Umbilical cord (tissue), 1 donor: ENCODE measurements at regions not wholly inside any gene's neighbourhood (a gene's known extent, or its start where the extent isn't known, plus 50 kb on each side); places are given as distances from the start of the nearest gene placed in this dataset.
"Not testable (repeated sequence)": the region's sequence is repeated elsewhere in the genome, so short reads cannot be mapped to it uniquely, and the experiment has no call there.

Source experiments
- DNase-seq: peaks from one replicate; pipeline ENCODE4 v3.0.0-alpha.2; 2015; ENCODE audit warnings: low spot score

DNA sequence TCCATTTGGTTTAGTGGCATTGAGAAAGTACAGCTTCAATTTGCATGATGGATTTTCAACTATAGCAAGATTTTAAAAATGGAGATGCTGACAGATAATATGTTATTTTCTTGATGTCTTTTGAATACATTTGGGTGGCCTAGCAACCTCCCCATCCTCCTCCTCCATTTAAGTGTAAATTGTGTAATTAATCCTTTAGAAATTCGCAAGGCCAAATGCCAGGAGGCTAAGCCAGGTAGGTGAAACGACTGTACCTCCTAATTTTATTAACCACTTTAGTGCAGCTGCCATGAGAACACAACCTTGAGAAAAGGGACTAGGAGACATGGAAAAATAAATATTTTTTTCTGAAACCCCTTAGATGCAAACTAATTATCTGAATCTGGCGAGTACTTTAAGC, 248.8 kb downstream of the MRPS30 start:
- DNase-seq, result no peak

DNA sequence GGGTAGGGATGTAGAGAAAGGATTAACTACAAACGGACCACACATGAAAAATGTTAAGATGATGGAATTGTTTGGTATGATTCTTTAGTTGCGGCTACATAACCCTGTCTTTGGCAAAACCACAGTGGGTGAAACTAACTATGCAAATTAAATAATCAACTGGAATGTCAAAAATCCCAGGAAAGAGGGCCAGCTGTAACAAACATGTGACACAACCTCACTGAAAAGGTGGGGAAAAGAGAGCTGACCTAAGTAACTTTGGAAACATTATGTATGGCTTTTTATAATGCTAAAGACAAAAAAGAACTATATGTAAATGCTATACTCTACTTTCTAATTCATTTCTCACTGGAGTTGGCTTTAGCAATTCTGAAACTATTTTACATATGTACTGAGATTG, 252.0 kb downstream of the MRPS30 start:
- no peak for DNase-seq

DNA sequence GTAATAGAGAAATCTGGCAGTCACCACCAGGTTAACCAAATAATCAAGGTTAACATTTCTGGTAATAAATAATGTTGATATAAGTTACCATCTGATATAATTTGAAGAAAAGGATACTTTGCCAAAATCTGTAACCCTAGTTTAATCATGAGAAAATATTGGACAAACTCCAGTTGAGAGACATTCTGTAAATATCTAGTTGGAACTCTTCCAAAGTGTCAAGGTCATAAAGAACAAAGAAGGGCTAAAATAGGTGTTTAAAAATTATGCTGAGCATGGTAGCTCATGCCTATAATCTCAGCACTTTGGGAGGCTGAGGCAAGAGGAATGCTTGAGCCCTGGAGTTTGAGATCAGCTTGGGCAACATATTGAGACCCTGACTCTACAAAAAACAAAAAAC, 253.3 kb downstream of the MRPS30 start:
- DNase-seq, result no peak

DNA sequence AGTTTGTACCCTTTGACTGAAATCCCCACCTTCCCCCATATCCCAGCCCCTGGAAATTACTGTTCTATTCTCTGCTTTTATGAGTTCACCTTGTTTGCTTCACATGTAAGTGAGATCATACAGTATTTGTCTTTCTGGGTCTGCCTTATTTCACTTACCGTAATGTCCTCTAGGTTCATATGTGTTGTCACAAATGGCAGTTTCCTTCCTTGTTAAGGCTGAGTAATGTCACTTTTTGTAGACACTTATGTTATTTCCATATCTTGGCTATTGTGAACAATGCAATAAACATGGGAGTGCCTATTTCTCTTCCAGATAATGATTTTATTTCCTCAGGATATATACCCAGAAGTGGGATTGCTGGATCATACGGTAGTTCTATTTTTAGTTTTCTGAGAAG, 272.3 kb downstream of the MRPS30 start:
- no peak for DNase-seq

DNA sequence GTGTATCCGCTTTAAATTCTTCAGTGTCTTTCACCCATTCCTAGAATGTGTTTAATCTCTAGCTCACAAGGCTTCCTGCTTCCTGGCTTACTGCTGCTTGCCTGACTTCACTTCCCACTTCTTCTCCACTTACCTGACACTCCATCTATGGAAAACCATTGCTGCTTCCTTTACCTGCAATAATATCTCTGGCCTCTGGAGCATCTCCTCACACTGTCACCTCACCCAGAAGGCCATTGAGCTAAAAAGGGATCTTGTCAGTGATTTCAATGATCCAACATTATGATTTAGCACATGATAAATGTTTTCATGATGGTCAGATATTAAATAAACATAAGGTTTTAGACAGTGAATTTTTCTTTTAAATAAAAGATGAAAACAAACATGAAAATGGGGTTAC, 281.1 kb downstream of the MRPS30 start:
- DNase-seq, result no peak

DNA sequence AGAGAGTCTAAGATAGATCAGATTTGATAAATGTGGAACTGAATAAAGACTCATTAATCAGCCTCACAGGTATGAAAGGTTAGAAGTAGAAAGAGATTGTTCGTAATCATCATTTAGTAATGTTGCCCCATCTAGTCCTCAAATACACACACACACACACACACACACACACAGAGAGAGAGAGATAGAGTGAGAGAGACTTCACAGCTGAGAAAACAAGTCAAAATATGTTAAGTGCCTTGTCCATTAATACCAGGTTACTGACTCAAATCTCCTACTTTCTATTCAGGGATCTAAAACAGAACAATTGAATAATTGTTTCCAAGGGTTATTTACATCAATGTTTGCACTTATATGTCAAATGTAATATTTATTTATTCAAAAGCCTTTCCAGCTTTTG, 284.6 kb downstream of the MRPS30 start:
- no peak for DNase-seq

DNA sequence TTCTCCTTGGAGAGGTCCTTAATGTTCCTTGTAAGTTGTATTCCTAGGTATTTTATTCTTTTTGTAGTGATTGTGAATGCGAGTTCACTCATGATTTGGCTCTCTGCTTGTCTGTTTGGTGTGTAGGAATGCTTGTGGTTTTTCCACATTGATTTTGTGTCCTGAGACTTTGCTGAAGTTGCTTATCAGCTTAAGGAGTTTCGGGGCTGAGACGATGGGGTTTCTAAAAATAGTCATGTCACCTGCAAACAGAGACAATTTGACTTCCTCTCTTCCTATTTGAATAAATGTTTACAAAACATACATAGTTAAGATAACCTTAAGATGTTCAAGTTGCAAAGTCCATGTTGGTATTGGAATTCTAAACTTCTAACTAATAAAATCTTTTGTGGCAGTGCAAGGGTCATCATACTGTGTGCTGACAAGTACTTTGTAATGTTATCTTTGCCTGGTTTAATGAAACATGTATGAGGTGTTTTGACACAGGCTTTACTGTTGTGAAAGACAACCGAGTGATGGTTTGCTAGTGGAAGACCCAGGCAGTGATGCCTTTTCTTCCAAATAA, 286.2 kb downstream of the MRPS30 start:
- DNase-seq, result no peak

DNA sequence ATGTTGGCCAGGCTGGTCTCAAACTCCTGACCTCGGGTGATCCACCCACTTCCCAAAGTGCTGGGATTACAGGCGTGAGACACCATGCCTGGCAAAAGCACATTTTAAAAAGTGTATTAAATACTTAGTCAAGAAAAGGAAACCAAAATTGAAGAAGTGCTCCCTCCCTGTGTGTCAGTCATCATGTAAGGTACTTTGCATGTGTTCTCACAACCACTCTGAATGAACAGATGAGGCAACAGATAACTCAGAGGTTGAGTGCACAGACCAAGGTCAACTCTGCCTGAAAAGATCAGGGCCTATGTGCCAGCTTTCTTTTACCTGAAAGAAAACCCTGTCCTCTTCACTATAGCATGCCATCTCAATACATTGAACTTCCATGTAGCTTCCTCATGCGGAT, 289.7 kb downstream of the MRPS30 start:
- no peak for DNase-seq

DNA sequence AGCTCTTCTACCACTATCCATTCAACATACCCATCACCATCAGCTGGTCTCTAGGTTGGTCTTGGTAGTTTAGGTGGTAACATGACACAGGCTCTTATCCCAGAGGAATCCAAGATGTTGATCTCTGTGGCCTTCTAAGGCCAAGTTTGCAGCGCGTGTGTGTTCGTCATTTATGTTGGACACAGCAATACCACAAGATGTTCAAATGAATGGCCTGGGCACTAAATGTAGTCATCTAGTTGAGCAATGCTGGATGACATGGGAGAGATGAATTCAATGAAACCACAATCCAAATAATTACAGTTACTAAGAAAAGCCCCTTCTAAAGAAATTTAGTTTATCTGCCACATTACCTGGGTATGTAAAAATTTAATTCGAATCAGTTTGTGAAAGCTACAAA, 292.4 kb downstream of the MRPS30 start:
- no peak for DNase-seq

DNA sequence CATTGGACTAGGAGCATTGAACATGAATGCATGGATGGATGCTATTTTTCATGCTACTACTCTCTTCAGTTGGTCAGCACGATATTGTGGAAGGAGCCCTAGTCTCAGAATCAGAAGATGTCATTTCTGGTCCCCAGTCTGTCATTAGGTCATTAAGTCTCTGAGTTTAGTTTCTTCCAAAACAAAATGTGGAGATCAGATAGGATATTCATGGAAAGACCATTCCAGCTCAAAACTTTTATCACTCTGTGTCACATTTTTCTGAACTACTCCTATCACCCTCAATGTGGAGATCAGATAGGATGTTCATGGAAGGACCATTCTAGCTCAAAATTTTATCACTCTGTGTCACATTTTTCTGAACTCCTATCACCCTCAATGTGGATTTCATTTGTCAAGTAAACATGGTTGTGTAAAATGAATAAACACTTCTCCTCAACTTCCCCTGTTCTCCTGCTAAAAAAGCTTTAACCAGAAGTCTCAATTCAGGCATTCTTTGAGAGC, 296.8 kb downstream of the MRPS30 start:
- no peak for DNase-seq

DNA sequence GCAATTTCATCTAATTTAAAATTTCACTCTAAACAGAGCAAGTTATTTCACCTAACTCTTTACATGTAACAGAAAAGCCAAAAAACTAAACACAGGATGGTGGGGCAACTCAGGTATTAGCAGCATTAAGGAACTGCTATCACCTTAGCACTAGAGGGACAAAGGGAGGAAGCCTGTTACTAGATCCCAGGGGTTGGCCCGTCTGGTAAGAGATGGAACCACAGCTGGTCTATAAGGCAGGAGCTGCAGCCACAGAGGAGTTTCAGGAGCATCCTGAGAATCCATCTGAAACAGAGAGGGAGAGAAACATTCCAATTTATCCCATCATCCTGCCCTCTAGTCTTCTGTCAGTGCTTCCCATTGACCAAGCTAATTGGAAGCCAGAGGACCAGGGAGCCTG, 300.3 kb downstream of the MRPS30 start:
- DNase-seq, result no peak

DNA sequence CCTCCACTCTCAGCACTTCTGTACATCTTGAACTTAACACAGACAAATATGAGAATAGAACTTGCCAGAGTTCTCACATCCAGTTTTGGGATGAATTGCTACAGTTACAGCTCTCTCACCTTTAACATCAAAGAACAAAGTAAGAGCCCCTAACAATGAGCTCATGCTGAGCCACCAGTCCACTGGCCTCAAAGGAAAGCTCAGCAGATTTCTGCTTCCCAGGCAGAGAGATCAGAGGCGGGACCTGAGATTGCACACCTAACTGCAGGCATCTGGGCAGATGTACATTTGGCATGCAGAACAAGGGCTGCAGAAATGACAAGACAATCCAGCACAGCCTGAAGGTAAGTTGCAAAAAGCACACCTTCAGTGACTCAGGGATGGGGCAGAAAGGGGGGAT, 300.9 kb downstream of the MRPS30 start:
- no peak for DNase-seq

DNA sequence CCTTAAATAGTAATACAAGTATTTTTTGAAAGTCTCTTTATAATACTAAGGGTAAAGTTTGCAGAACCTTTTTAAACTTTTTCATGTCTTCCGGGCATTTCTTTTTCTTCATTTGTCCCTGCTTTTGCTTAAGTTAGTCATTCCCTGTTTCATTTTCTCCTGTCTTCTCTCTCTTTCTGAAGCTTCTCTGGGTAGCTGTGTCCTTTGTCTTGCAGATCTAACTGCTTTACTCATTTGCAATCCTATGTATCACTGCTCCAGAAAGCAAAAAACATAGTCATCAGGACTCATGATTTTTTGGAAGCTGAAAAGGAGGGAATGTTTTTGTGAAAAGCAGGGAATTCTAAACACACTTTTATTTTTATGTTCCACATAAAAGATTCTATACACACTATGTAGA, 301.7 kb downstream of the MRPS30 start:
- DNase-seq, result no peak

DNA sequence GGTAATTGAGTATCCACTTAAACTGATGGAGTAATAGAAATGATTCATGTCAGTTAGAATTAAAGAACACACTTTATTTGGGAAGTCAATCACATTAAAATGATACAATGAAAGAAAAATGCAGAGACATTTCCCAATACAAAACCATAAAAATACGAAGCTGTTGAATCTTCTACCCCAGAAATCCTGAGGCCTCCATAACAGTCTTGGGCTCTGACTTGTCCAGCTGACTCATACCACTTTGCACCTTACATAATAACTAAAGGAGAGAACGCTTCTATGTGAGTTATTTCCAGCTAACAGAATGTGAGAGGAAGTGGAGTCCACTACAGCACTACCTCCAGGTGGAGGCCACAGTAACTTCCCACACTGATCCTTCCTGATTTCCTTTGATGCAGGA, 305.0 kb downstream of the MRPS30 start:
- no peak for DNase-seq

DNA sequence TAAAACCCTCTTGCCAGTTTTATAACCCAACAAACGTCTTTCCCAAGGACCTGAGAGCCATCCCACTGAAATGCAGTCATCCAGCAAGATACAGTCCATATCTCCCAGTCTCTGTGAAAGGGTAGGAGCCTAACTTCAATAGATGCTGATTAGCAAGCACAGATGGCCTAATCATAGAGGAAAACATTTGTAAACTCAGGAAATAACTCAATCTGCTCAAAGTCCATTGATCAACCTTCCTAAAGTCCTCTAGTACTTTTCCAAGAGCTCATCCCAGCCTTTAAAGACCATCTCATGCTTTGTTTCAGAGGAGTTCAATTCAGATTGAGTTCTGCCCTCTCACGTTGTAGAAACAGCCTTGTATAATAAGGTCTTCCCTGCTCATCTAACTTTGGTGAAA, 324.2 kb downstream of the MRPS30 start:
- no peak for DNase-seq

DNA sequence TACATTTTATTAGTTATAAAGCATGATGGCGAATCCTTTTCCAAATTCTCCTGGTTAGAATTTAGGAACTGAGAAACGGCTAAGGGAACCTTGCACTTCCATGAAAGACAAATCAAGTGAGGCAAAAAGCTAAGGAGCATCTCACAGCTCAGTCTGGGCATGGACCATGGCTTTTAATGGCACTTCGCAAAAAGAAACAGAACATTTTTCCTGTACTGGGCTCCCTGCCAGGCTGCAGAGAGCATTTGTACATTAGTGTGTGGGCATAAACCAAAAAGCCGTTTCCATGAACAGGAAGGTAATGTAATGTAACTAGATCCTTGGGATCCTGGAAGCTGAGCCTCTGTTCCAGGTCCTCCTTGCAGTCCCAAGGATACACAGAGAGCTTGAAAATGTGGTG, 354.2 kb downstream of the MRPS30 start:
- DNase-seq, result no peak

DNA sequence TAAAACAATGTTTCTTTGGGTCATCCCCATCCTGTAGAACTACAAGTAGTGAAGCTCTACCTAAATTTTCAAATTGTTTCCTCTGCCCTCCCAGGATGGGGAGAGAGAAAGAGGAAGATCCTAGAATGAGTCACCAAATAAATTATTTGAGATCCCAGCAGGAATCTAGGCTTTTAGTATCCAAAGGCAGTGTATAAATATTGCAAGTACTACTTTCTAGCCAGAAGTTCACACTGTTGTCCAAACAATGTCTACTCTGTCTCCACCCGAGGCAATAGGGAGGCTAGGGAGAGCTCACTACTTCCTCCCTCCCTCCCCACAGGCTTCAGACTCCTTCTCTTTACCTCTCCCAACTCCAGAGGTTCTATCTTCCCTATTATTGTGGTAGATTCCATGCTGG, 362.8 kb downstream of the MRPS30 start:
- no peak for DNase-seq

DNA sequence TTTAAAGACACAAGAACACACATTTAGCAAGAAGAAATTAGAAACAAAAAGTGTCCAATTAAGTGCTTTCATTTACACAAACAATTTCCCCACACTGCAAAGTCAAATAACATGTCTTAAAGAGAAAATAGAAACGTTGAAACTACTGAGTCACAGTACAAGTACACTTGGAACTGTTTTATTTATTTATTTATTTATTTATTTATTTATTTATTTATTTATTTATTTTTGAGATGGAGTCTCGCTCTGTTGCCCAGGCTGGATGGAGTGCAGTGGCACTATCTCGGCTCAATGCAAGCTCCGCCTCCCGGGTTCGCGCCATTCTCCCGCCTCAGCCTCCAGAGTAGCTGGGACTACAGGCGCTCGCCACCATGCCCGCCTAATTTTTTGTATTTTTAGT, 363.9 kb downstream of the MRPS30 start:
- not testable (repeated sequence) for DNase-seq

DNA sequence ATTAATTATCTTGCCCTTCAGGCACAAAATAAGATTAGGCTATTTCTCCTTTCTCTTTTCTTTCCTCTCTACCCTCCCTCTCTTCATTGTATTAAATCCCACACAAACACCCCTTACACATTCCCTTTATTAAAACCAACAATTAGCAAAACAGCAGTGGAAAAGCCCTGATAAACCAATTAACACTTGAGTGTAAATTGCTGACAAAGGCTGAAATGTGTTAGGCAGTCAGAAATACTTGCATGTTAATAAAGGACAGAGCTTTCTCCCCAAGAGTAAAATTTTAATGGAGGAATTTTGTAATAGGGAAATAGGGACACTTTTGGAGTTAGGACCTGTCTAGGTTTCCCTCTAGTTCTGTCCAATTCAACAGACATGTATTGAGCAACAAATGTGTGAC, 370.9 kb downstream of the MRPS30 start:
- DNase-seq, result no peak

DNA sequence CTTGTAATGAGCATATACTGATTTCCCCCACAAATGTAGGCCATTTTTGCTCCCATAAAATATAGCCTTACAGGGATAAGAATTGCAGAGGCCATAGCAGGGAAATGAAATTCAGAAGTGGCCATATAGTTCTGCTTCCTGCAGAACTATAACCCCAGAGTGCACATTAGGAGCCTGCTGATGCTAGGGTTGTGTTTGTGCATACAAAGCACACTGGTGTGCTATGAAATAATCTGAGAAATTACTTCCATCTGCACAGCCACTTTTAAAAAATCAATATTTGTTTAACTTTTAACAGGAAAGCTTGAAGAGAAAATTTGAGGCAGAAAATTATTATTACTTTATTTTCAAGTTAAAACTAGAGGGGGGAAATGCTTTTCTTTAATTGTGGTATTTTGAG, 380.3 kb downstream of the MRPS30 start:
- no peak for DNase-seq

DNA sequence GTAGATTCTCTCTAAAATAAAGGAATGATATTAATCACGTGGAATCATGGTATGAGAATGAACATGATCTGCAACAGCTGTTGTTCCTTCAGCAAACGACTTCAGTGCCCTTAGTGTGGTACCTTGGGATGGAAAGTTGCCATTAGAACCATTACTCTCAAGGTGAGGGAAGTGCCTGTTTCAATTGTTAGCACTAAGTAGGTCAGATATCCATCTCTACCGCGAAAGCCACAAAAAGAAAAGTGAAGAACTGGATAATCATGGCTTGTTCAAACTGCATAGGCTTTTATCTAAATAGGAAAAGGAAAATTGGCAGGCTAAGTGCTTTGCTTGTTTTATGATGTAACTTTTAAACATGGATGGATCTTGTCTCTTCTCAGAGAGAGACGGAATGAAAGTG, 380.7 kb downstream of the MRPS30 start:
- DNase-seq, result no peak

DNA sequence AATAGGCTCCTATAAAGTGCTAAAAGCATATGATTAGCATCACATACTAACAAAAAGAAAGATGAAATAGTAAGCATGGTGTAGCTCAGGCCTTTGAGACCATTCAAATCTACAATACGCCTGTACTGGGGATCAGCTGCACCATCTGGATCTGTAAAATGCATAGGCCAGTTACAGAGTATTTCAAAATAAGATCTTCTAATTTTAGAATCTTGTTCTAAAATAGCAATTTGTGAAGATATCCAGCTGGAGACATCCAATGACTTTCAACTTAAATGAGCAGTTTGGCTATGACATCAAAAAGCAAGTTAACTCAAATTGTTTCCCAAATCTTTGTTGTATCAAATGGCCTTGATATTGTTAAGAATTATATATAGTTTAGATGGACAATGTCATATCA, 386.3 kb downstream of the MRPS30 start:
- no peak for DNase-seq
